Skin of body (tissue), 1 donor: ENCODE measurements at regions not wholly inside any gene's neighbourhood (a gene's known extent, or its start where the extent isn't known, plus 50 kb on each side); places are given as distances from the start of the nearest gene placed in this dataset.
A peak's percentile ranks its signal among the peaks of the same experiment; 100 is the strongest.

ENCODE experiments used
- DNase-seq: peaks from one replicate; lab custom pipeline; 2025; lab: John Stamatoyannopoulos, UW

DNA sequence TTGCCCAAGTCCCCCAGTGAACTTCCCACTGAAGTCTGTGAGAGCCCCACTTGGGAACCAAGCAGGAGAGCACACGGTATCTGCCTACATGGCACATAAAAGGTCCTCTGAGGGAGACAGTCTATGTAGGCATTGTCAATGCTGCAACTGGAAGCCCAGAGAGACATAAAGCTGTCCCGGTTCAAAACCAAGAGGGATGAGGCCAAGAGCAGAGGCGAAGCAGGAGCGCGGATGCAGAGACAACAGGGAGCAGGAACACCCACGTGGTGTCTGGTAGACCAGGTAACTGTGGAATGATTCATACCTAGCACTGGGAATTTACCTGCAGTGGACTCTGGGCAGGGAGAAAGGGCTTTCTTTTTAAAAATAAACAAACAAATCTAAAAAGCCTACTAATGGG is 233.1 kb upstream of the SOX11 start:
- DNase-seq = no peak

DNA sequence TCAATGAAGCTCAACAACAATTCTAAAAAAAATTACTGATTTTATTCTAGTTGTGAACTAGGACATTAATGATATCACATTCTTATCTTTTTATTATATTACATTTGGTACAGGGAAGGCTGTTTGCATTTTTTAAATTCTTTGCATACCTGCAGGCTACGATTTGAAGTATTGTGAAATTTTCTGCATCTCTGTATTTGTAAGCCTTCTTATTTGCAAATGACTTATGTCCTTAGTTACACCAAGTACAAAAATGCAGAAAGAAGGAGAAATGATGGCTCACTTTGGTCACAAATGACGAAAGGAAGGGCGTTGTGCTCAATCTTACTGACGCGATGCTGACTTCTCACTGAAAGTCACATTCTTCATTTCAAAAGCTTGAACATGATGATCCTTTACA is 227.5 kb upstream of the SOX11 start:
- DNase-seq = no peak

DNA sequence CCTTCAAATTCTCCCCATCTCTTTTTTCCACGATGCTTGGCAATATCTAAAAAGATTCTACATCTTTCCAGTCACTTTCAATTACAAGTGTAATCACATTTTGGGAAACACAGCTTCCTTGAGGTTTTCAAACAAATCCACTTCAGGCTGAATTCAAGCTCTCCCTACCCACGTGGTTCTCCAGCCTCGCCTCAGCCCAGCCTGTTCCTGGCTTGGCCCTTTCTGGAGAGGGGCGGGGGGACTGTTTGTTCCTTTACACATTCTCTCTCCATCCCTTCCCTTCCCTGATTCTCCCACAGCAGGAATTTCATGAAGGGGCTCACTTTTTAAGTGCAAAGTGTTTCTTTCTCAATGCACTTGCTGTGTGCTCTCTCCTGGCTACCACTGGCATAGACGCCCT is 226.3 kb upstream of the SOX11 start:
- DNase-seq = no peak

- DNase-seq = no peak
Measured at GRCh38 chr2:5467178-5467905, 224.8 kb upstream of the SOX11 start.

DNA sequence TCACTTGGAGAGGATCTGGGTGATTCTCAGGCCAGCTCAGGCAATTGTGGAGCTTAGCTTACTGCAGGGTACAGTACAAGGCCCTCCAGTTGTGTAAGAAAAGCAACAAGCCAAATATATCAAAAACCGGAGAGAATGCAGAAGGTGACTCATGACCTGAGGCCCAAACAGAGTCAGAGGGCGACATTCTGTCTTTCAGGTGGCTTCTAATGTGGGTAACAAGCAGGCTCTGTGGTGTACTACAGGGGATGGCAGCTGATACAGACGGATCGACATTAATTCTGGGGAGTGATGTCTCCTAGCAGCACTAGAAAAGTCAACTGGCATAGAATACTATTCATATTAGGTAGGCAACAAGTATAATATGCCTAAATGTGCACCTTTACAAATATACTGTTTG is 219.5 kb upstream of the SOX11 start:
- no peak for DNase-seq

DNA sequence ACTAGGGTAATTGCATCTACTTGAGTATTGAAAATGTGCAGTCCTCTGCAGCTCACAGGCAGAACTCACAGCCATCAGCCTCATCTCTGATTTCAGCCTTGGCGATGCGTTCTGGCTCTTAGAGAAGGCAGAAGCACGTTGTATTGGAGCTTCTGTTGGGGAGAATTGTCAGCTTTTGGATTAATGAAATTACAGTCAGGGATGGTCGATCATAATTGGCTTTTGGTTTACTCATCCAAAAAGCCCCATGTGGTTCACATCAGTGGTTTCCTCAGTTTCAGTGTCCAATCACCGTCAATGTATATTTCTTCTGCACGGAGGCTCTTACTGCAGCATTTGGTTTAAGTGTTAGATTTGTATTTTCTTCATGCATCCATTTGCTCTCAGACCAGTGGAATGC is 218.5 kb upstream of the SOX11 start:
- peak; percentile 86 for DNase-seq

- no peak for DNase-seq
Measured at GRCh38 chr2:5474716-5475115, 217.5 kb upstream of the SOX11 start.

DNA sequence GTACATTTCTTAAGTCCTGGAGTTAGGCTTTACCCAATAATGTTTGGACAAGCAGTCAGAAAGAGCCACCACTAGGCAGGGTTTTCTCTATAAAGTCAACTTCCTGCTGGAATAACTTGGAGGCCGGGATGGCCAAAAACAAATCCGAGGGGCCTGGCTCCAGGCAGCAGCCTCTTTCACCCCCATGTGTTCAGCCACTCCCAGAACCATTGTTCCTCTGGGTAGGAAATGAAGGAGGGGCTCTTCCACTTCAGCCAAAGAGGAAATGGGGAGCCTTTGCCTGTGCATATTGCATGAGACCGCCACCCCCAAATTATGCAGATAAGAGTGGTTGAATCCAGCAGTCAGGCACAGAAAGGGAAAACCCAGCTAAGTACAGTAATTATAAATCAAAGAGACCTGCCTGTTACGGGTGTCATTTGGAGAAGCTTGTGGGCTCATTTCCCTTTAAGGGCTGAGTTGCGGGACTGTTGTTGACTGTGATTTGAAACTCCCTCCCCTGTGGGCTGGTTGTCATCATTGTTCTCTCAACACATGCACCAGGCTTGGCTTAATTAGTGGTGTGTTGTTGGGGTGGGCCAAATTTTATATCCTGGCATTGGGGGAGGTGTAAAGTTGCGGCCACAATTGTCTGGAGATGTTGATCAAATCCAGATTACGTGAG is 212.8 kb upstream of the SOX11 start:
- peak; percentile 58 for DNase-seq

GRCh38 chr2:5482929-5483331 is 209.3 kb upstream of the SOX11 start:
- peak; percentile 50 for DNase-seq

GRCh38 chr2:5484868-5485267 is 207.3 kb upstream of the SOX11 start:
- DNase-seq = no peak

DNA sequence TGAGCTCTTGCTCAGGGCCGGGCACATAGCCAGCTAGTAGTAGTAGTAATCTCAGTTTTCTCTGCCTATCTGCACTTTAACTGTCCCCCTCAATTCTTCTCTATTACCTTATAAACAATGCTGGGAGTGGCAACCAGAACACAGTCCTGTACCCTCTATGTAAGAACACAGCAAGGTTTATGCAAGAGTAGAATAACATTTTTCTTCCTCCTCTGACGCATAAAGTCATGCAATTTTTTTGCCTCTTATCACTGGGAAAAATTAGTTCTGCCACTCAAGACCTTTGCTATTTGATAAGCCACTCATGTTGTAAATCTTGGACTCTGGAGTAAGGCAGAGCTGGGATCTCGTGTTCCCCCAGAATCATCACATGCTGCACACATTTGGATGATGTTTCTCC is 200.7 kb upstream of the SOX11 start:
- no peak for DNase-seq

- no peak for DNase-seq
Measured at GRCh38 chr2:5493256-5493655, 198.9 kb upstream of the SOX11 start.

DNA sequence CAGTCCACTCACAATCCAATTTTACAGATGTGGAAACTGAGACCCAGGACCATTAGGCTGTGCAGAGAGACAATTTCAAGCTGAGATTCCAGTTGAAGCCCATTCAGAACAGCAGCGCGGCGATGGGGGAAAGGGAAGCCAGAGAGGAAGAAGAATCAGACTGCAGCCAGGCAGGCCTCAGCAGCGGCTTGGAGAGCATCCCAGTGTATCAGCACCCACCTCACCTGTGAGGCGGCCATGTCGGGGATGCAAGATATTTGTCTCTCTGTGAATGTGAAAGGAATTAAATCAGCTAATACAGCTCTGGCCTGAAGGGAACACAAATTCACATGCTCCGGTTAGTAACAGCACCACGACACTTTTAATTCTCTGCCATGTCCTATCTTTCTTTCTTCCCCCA is 198.0 kb upstream of the SOX11 start:
- no peak for DNase-seq

DNA sequence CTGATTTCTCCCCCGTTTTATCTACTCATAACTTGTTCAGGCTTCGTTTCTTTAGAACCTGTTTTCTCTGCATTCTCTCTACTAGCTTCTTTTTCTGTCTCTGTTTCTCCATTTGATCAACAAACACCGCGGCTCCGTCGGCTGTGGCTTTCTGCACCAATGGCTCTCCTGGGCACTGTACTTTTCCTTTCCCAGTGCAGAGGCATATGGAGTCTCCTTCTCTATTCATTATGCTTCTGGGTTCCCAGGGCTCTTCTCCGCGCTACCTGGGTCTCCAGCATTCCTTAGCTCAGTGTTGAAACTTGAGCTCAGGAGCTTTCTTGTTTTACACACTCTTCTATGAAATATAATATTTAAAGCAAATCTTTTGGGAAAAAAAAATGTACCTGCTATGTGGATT is 196.6 kb upstream of the SOX11 start:
- DNase-seq = no peak

- DNase-seq = no peak
Measured at GRCh38 chr2:5497874-5498273, 194.3 kb upstream of the SOX11 start.

GRCh38 chr2:5501807-5502206 is 190.4 kb upstream of the SOX11 start:
- no peak for DNase-seq

DNA sequence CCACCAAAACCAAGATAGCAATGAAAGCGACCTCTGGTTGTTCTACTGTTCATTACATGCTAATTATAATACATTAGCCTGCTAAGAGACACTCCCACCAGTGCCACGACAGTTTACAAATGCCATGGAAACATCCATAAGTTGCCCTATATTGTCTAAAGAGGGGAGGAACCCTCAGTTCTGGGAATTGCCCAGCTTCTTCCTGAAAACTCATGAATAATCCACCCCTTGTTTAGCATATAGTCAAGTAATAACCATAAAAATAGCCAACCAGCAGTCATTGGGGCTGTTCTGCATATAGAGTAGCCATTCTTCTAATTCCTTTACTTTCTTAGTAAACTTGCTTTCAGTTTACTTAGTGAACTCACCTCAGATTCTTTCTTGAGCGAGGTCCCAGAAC is 189.8 kb upstream of the SOX11 start:
- no peak for DNase-seq

- DNase-seq = no peak
Measured at GRCh38 chr2:5504756-5505155, 187.4 kb upstream of the SOX11 start.

DNA sequence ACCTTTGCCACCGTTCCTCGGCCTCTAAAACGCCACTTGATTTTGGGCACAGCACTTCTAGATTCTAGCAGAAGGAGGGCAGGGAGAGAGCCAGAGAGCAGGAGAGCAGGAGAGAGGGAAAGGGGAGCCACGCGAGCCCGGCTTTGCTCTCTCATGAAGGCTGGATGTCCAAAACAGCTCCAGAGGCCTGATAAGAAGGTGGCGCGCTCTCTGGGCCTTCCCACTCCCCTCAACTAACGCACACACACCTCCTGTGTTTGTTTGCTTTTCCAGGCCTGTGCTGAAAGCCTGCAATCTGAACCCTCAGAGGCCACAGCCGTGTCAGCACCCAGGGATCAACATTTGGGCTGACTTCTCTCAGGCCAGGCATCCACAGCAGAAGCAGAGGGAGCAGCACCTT is 184.8 kb upstream of the SOX11 start:
- no peak for DNase-seq

DNA sequence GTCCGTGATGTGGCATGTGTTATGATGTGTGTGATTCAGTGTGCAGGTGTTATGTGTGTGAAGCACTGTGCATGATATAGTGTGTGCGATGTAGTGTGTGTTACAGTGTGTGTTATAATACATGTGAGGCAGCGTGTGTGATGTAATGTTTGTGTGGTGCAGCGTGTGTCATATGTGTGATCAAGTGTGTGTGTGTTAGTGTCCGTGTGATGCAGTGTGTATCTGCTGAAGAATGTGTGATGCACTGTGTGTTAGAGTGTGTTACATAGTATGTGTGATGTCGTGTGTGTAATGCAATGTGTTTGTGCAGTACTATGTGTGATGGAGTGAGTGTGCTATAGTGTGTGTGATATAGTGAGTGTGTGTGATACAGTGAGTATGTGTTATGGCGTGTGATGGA is 182.8 kb upstream of the SOX11 start:
- no peak for DNase-seq

DNA sequence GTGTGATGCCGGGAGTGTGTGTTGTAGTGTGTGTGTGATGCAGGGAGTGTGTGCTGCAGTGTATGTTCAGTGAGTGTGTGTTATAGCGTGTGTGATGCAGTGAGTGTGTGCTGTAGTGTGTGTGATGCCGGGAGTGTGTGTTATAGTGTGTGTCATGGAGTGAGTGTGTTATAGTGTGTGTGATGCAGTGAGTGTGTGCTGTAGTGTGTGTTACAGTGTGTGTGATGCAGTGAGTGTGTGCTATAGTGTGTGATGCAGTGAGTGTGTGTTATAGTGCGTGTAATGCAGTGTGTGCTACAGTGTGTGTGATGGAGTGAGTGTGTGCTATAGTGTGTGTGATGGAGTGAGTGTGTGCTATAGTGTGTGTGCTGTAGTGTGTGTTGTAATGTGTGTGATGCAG is 182.1 kb upstream of the SOX11 start:
- DNase-seq = no peak

- no peak for DNase-seq
Measured at GRCh38 chr2:5515693-5516092, 176.5 kb upstream of the SOX11 start.

- DNase-seq = no peak
Measured at GRCh38 chr2:5519286-5519685, 172.9 kb upstream of the SOX11 start.
